ENCODE measurements at regions not wholly inside any gene's neighbourhood (a gene's known extent, or its start where the extent isn't known, plus 50 kb on each side); places are given as distances from the start of the nearest gene placed in this dataset.

GRCh38 chr5:156051972-156052371 lies 275.0 kb upstream of the SGCD start:
- Histone ChIP-seq H2BK15ac (ENCODE audit: low read depth, low read length) (no peak overlapping the region; the same call in 2 of the 3 replicates), H3K27ac (ENCODE audit: insufficient read depth, low read length) (no peak overlapping the region), H4K91ac (ENCODE audit: insufficient read depth, low read depth, low read length) (no peak overlapping the region), H3K9me3 (ENCODE audit: control insufficient read depth, insufficient read depth, low read length) (no peaks in the 10 kb centered on the region), H3K14ac (replicated peaks; ENCODE audit: low read depth, low read length) (no peak overlapping the region), H3K4me3 (ENCODE audit: insufficient read depth, low read depth, low read length) (no peak overlapping the region), H4K5ac (ENCODE audit: low read depth, low read length) (no peak overlapping the region), H3K4ac (ENCODE audit: low read depth, low read length) (no peak overlapping the region), H3K4me2 (ENCODE audit: low read depth, low read length) (no peak overlapping the region), H3K23ac (ENCODE audit: low read depth, low read length) (no peak overlapping the region), H3K9me1 (ENCODE audit: insufficient read depth, low read length) (no peaks in the 10 kb centered on the region), H3K36me3 (ENCODE audit: control insufficient read depth, insufficient read depth, low read length) (no peaks in the 10 kb centered on the region), H2AK5ac (ENCODE audit: low read depth, low read length) (no peak overlapping the region), H3K9ac (ENCODE audit: low read depth, low read length) (no peak overlapping the region), H3K18ac (ENCODE audit: low read depth, low read length) (no peak overlapping the region), H3K27me3 (ENCODE audit: control insufficient read depth, insufficient read depth, low read length) (no peaks in the 10 kb centered on the region), H2AFZ (replicated peaks; ENCODE audit: low read length, poor library complexity) (no peak overlapping the region), H3K4me1 (ENCODE audit: control insufficient read depth, insufficient read depth, low read length) (no peaks in the 10 kb centered on the region), H4K8ac (ENCODE audit: low read depth in 2 of 2, low read length in 2 of 2) (peak overlapping the region in 1 of 2 experiments; percentile 81; a peak in 1 of 4 replicates), H4K20me1 (ENCODE audit: insufficient read depth, low read length) (no peaks in the 10 kb centered on the region), H3K79me1 (ENCODE audit: low read depth in 1 of 2, low read length in 2 of 2) (no peaks in the 10 kb centered on the region), H3K56ac (ENCODE audit: extremely low read depth, insufficient read depth, low read length) (no peak overlapping the region), H2BK20ac (ENCODE audit: low read depth, low read length) (no peak overlapping the region), H2AK9ac (replicated peaks; ENCODE audit: low read depth, low read length, poor library complexity) (no peak overlapping the region), H2BK120ac (ENCODE audit: low read depth, low read length) (no peak overlapping the region; the same call in 1 of the 2 replicates), H2BK5ac (ENCODE audit: low read depth, low read length, poor library complexity, severe bottlenecking) (no peak overlapping the region)
- DNase-seq (no peak), ATAC-seq (ENCODE audit: low read depth) (no peak)
- POLR2A ChIA-PET (ENCODE audit: unreplicated experiment): no interaction called here
- WGBS, 2 experiments (ENCODE audit: extremely low coverage in 2 of 2, insufficient read length in 1 of 2): 20% methylated on average over 1 of the region's 3 CpGs; no CpG with 5 or more reads in 1 of the 2 experiments
- dilution Hi-C loops (cut with HindIII; ENCODE audit: low sequenced_read_pairs, unreplicated experiment) (no loop called here), intact Hi-C loops (cut with micrococcal nuclease) (loop anchor here (2.0 kb wide), 1 partner anchor 109 kb away; no protein-coding TSS in a partner anchor), in situ Hi-C loops (cut with MboI; ENCODE audit: low sequenced_read_pairs) (no loop called here)
- CTCF ChIA-PET: interaction anchor here (1.2 to 1.3 kb wide), 2 partner anchors 9 to 12 kb away, joined by 3 read pairs; no protein-coding TSS in a partner anchor
- no TSS peak for BruUV-seq (replicated peaks)
- TF ChIP-seq ELK1 (IDR thresholded peaks at IDR 0.05; ENCODE audit: borderline replicate concordance, low read depth, low read length): no peak
